Smooth muscle cell (in vitro differentiated cells): ENCODE measurements at regions not wholly inside any gene's neighbourhood (a gene's known extent, or its start where the extent isn't known, plus 50 kb on each side); places are given as distances from the start of the nearest gene placed in this dataset.

Experiments used
- DNase-seq: peaks from one replicate; lab custom pipeline; 2025; ENCODE audit not compliant: unreplicated experiment; lab: John Stamatoyannopoulos, UW
- H2AFZ ChIP-seq: fragments of 200-600 bp; sonication (generic); 2 replicates; pipeline ENCODE4 v1.6.0; 2016; ENCODE audit warnings: antibody characterized with exemption, low read depth, mild to moderate bottlenecking
- H3F3A ChIP-seq: fragments of 200-600 bp; sonication (generic); 2 replicates; pipeline ENCODE4 v1.6.0; 2017; ENCODE audit warnings: antibody characterized with exemption, low read depth
- H3K27ac ChIP-seq: fragments of 200-600 bp; sonication (generic); 2 replicates; pipeline ENCODE4 v1.5.1; 2016; ENCODE audit warnings: low read depth, mild to moderate bottlenecking
- H3K27me3 ChIP-seq: fragments of 200-600 bp; sonication (generic); 2 replicates; pipeline ENCODE4 v1.6.1; 2016; ENCODE audit warnings: low read depth, mild to moderate bottlenecking
- H3K36me3 ChIP-seq: fragments of 200-600 bp; sonication (generic); 2 replicates; pipeline ENCODE4 v1.5.1; 2016; ENCODE audit warnings: low read depth
- H3K4me1 ChIP-seq: fragments of 200-600 bp; sonication (generic); 2 replicates; pipeline ENCODE4 v1.5.1; 2016; ENCODE audit warnings: low read depth
- H3K4me2 ChIP-seq: fragments of 200-600 bp; sonication (generic); 2 replicates; pipeline ENCODE4 v1.6.0; 2016; ENCODE audit warnings: mild to moderate bottlenecking
- H3K4me3 ChIP-seq: fragments of 200-600 bp; sonication (generic); 2 replicates; pipeline ENCODE4 v1.5.1; 2016; ENCODE audit warnings: mild to moderate bottlenecking
- H3K79me2 ChIP-seq: fragments of 200-600 bp; sonication (generic); 2 replicates; pipeline ENCODE4 v1.6.0; 2016; ENCODE audit warnings: low read depth, mild to moderate bottlenecking
- H3K9ac ChIP-seq: fragments of 200-600 bp; sonication (generic); 2 replicates; pipeline ENCODE4 v1.6.0; 2016; ENCODE audit warnings: low read depth
- H3K9me3 ChIP-seq: fragments of 200-600 bp; sonication (generic); replicated peaks from 2 replicates; pipeline ENCODE4 v1.5.1; 2016; ENCODE audit warnings: low read depth
- H4K20me1 ChIP-seq: fragments of 200-600 bp; sonication (generic); 2 replicates; pipeline ENCODE4 v1.6.0; 2016; ENCODE audit warnings: low read depth
- CTCF ChIP-seq: fragments of 200-600 bp; sonication (generic); IDR thresholded peaks from 2 replicates; pipeline ENCODE4 v1.5.1; 2017; ENCODE audit warnings: borderline replicate concordance, mild to moderate bottlenecking, antibody characterized with exemption; ENCODE audit not compliant: insufficient read depth, poor library complexity, severe bottlenecking
- WGBS: methylation state at CpG from one replicate; pipeline ENCODE4 v1.1.7; 2016; ENCODE audit warnings: low lambda C conversion rate; 5-methylcytosine and 5-hydroxymethylcytosine counted together

GRCh38 chr21:20617130-20617529 is 381.1 kb upstream of the NCAM2 start:
- H3K9me3 ChIP-seq = no peaks in the 10 kb centered on the region
- H3K4me1 ChIP-seq = peaks cover 11% of the 10 kb centered on the region
- H3K79me2 ChIP-seq = no peaks in the 10 kb centered on the region
- DNase-seq = no peak
- WGBS = 19% methylated on average over 6 of the region's 6 CpGs
- no peak for TF ChIP-seq CTCF
- H4K20me1 ChIP-seq = no peaks in the 10 kb centered on the region
- no peaks in the 10 kb centered on the region for H3K27me3 ChIP-seq
- H3F3A ChIP-seq = no peaks in the 10 kb centered on the region
- no peak overlapping the region for H3K9ac ChIP-seq
- H3K27ac ChIP-seq = no peak overlapping the region
- H3K36me3 ChIP-seq = no peaks in the 10 kb centered on the region
- no peak overlapping the region for H2AFZ ChIP-seq
- H3K4me3 ChIP-seq = no peak overlapping the region
- no peak overlapping the region for H3K4me2 ChIP-seq

- Histone ChIP-seq H3K9ac (no peak overlapping the region), H3K4me2 (no peak overlapping the region), H3K79me2 (no peaks in the 10 kb centered on the region), H3K4me1 (peaks cover 11% of the 10 kb centered on the region), H4K20me1 (no peaks in the 10 kb centered on the region), H3K27me3 (no peaks in the 10 kb centered on the region), H3K36me3 (no peaks in the 10 kb centered on the region), H3K27ac (no peak overlapping the region), H3K4me3 (no peak overlapping the region), H2AFZ (no peak overlapping the region), H3F3A (no peaks in the 10 kb centered on the region), H3K9me3 (no peaks in the 10 kb centered on the region)
- no peak for DNase-seq
- no peak for TF ChIP-seq CTCF
- 92% methylated on average over 3 of the region's 3 CpGs for WGBS
Measured at GRCh38 chr21:20618878-20619277, 379.3 kb upstream of the NCAM2 start.

GRCh38 chr21:20627594-20627993 is 370.6 kb upstream of the NCAM2 start:
- Histone ChIP-seq H3K36me3 (no peaks in the 10 kb centered on the region), H3K27me3 (no peaks in the 10 kb centered on the region), H3K4me1 (no peaks in the 10 kb centered on the region), H3K27ac (no peak overlapping the region), H2AFZ (no peak overlapping the region), H3K4me3 (no peak overlapping the region), H3K9ac (no peak overlapping the region), H3K4me2 (no peak overlapping the region), H3K9me3 (no peaks in the 10 kb centered on the region), H3K79me2 (no peaks in the 10 kb centered on the region), H4K20me1 (no peaks in the 10 kb centered on the region), H3F3A (no peaks in the 10 kb centered on the region)
- TF ChIP-seq CTCF = no peak
- WGBS = 55% methylated on average over 4 of the region's 4 CpGs
- DNase-seq = no peak

- WGBS = 92% methylated on average over 1 of the region's 1 CpG
- no peak overlapping the region for H3K4me3 ChIP-seq
- no peaks in the 10 kb centered on the region for H3K27me3 ChIP-seq
- no peaks in the 10 kb centered on the region for H3K36me3 ChIP-seq
- no peaks in the 10 kb centered on the region for H3K79me2 ChIP-seq
- H4K20me1 ChIP-seq = no peaks in the 10 kb centered on the region
- H3K9me3 ChIP-seq = no peaks in the 10 kb centered on the region
- no peaks in the 10 kb centered on the region for H3K4me1 ChIP-seq
- no peak overlapping the region for H3K4me2 ChIP-seq
- H3F3A ChIP-seq = no peaks in the 10 kb centered on the region
- H2AFZ ChIP-seq = peak overlapping the region; percentile 3
- no peak for DNase-seq
- no peak overlapping the region for H3K27ac ChIP-seq
- no peak for TF ChIP-seq CTCF
- no peak overlapping the region for H3K9ac ChIP-seq
Measured at GRCh38 chr21:20631633-20632032, 366.6 kb upstream of the NCAM2 start.
